ENCODE measurements at regions not wholly inside any gene's neighbourhood (a gene's known extent, or its start where the extent isn't known, plus 50 kb on each side); places are given as distances from the start of the nearest gene placed in this dataset.
"Not testable (repeated sequence)": the region's sequence is repeated elsewhere in the genome, so short reads cannot be mapped to it uniquely, and the experiment has no call there.

DNA sequence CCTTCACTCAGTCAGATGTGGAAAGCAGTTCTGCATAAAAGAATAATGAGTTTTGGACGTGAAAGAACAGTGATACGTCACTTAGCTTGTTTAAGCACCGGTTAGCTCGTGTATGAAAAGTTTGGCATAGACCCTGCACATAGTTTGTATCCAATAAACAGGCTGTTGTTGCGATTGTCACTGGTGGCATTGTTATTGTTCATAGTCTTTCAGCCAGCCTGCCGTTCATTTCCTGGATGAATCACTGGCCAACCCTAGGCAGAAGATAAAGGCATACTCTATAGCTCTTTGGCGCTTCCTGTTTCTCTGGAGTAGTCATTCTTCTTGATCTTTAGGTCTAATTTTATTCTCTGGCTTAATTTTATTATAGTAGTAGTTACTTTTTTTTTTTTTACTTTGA is 57.8 kb upstream of the ANKRD30A start:
- peak; percentile 38 for DNase-seq (ENCODE audit: low spot score)

DNA sequence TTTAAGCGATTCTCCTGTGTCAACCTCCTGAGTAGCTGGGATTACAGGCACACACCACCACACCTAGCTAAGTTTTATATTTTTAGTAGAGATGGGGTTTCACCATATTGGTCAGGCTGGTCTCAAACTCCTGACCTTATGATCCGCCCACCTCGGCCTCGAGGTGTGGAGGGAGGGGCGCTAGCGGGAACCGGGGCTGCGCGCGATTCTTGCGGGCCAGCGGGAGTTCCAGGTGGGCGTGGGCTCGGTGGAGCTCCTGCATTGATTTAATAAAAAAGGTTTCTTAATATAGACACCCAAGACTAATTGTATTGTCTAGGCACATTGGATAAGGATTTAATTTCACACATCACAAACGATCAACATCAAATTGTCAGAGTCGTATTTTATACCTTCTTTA is 63.1 kb upstream of the ANKRD30A start:
- DNase-seq (ENCODE audit: low spot score), result not testable (repeated sequence)

DNA sequence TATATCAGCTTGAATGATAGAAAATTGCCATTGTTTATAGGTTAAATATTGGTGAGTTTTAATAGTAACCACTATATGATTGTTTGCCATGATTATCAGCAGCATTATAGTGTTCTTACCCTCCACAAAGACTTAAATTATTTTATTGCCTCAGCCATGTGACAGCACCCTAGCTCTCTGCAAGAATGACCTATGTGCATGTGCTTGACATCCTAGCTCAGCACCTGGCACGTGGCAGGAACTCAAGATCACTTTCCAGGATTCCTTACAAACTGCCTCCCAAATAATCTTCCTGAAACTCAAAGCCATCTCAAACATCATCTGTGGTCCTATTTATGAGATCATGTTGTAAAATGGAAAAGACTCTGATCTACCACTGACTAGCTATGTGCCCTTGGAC is 68.1 kb upstream of the ANKRD30A start:
- no peak for DNase-seq (ENCODE audit: low spot score)

DNA sequence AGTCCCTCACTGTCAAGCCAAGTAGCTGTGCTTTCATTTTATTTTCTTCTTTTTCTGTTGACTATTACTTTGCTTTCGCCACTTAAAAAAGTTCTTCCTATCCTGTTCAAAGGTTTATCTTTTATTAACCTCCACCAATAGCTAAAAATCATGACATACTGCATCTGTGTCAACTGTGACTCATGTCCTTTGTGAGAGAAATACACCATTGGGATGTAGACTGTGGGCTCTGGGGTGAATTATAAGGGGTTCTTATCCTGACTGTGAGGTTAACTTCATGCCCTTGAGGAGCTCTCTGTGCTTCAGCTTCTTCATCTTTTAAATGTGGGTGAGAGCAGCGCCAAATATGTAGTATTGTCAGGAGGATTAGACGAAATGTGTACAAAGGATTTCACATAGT is 71.9 kb upstream of the ANKRD30A start:
- DNase-seq (ENCODE audit: low spot score), result no peak

DNA sequence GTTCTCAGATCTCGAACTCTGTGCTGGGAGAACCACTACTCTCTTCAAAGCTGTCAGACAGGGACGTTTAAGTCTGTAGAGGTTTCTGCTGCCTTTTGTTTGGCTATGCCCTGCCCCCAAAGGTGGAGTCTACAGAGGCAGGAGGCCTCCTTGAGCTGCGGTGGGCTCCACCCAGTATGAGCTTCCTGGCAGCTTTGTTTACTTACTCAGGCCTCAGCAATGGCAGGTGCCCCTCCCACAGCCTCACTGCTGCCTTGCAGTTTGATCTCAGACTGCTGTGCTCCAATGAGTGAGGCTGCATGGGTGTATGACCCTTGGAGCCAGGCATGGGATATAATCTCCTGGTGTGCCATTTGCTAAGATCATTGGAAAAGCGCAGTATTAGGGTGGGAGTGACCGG is 75.4 kb upstream of the ANKRD30A start:
- DNase-seq (ENCODE audit: low spot score), result not testable (repeated sequence)

DNA sequence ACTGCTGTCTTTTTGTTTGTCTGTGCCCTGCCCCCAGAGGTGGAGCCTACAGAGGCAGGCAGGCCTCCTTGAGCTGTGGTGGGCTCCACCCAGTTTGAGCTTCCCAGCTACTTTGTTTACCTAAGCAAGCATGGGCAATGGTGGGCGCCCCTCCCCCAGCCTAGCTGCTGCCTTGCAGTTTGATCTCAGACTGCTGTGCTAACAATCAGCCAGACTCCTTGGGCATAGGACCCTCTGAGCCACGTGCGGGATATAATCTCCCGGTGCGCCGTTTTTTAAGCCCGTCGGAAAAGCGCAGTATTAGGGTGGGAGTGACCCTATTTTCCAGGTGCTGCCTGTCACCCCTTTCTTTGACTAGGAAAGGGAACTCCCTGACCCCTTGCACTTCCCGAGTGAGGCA is 81.1 kb upstream of the ANKRD30A start:
- DNase-seq (ENCODE audit: low spot score), result not testable (repeated sequence)

DNA sequence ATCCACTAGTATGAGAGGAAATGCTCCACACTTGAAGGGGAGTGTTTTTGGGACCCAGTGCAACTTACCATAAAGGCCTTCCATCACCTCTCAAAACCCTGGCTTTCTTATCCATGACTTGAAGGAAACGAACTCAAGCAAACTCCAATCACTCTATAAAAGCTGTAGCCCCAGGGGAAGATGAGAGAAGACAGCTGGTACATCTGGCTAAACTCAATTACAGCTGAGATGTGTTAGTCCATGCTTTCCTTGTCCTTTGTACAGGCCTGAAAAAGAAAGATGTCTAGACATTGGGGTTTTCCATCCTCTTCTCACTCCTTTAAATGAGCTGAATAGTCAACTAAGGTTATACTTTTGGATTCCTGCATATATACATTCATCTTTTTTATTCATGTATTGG is 89.5 kb upstream of the ANKRD30A start:
- DNase-seq (ENCODE audit: low spot score), result no peak

DNA sequence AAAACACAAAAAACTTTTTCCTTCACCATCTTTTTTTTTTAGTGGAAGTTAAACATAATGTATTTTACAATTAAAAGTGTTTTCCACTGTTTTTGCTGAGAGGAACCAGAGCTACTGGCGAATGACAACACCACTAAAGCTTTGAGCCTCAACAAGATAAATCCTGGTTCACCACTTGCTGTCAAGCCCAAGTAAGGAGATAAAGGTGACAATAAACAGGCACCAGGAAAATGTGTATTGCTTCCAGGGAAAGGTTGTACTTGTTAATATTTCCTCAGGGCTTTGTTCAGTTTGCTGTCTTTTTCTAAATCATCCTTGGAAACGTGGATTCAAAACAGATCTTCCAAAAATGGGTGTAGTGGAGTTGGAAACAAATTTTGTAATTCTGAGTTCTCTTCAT is 109.9 kb upstream of the ANKRD30A start:
- no peak for DNase-seq (ENCODE audit: low spot score)

DNA sequence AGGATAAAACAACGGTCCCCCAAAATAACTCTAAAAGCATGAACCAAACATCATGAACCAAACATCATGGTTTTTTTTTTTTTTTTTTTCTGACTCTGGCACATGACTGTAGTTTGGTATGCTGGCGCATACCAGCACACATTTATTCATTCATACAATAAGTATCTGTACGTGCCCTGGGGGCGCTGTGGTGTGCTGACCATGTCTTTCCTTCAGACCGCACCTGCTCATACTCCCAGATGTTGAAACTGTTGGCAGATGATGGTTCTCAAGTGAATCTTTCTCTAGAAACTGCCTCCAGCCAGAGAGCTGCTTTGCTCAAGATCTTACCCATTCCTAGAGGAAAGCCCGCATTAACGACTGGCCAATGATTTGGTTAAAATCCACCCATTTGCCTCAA is 114.7 kb upstream of the ANKRD30A start:
- no peak for DNase-seq (ENCODE audit: low spot score)

DNA sequence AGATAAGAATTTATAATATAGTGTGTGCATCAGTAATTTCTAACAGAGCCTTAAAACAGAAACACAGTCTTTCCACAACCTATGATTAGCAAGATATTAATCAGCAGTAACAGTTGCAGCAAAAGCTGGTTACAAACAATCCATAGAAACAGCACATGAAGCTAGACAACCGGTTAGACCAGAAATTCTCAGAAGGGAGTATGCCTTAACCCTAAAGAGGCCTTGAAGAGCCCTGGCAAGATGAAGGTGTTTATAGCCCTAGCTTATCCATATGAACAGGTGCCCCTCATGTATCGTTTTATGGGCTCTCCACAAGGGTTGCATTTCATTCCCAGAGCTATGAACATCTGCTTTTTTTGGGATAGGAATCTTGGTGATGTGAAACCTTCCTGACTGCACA is 117.1 kb upstream of the ANKRD30A start:
- DNase-seq (ENCODE audit: low spot score), result peak; percentile 33

DNA sequence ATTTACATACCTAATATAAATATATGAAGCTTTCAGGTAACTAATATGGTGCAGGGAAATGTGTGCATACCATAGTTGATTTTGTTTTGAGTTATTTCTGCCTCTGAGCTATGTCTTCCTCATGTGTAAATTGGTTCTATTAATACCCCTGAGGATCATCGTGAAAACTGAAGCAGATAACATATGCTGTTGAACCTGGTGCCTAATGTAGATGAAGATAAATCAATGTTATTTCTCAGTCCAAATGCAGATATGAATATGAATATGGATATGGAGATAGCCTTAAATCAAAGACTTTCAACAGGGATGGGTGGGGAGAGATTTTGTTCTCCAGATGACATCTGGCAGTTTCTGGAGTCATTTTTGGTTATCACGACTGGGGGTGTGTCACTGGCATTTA is 122.3 kb upstream of the ANKRD30A start:
- no peak for DNase-seq (ENCODE audit: low spot score)

DNA sequence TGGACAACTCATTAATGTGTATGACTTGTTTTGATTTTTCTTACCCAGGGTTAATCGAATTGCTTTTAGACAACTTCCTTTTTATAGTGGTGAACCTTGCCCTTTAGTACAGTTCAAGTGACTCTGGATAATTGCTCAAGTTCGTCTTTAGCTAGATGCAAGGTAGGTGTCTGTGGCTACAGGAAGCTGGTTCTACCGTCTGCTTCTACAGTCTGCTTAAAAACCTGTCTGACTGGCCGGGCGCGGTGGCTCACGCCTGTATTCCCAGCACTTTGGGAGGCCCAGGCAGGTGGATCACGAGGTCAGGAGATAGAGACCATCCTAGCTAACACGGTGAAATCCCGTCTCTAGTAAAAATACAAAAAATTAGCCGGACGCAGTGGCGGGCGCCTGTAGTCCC is 129.6 kb upstream of the ANKRD30A start:
- DNase-seq (ENCODE audit: low spot score), result not testable (repeated sequence)

DNA sequence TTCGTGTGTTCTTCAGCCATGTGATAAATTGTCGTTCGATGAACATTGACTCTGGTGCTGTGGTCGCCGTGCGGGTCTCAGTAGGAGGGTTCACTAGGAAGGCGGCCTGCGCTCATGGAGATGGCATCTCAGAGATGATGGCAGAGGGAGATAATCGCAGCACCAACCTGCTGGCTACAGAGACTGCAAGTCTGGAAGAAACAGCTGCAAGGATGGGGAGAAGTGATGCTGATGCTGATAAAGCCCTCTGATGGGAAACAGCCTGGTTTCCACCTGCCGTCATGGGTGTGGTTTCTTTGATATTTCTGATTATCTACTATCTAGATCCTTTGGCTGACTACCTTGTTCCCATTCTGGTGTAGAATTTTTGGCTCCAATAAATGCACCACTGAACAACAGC is 130.5 kb upstream of the ANKRD30A start:
- no peak for DNase-seq (ENCODE audit: low spot score)

DNA sequence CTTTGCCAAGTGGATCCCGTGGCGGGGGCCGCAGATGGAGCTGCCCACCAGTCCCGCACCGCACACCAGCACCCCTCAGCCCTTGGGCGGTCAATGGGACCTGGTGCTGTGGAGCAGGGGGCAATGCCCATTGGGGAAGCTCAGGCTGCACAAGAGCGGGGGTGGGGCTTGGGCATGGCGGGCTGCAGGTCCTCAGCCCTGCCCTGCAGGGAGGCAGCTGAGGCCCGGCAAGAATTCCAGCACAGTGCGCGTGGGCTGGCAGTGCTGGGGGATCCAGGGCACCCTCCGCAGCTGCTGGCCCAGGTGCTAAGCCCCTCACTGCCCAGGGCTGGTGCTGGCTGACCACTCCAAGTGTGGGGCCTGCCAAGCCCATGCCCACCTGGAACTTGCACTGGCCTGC is 136.2 kb upstream of the ANKRD30A start:
- DNase-seq (ENCODE audit: low spot score), result no peak

DNA sequence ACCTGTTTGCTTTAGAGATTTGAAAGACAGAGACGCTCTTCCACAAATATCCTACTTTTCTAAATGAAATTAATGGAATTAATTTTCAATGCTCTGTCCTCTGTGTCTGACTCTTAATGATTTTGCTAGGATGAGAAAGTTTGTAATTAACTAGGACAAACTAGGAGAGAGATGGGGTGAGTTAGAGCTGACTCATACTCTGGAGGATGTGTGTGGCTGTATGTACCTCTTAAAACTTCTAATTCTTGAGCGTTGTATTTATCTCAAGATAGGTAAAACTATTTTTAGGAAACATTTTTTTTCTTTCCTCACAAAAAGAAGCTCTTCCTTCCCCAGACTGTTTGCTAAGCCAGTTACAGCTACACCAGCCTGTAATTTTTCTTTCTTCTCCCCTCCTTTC is 178.8 kb upstream of the ANKRD30A start:
- no peak for DNase-seq (ENCODE audit: low spot score)

DNA sequence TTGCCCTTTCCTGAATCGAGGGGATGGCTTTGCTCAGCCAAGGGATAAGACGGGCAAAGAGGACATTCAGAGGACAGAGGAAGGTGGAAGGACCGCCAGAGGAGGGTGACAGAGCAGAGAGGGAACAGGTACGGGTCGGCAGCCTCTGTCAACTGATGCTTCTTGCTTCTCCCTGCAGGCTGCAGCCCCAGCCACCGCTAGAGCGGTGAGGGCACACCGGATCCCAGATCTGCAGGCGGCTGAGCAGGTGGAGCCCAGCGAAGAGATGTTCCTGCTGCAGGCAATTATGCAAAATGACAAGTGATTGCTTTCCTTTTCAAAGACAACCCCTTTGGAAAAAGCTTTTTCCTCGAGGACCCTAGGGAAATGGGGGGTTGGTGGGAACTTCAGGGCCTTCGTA is 181.9 kb upstream of the ANKRD30A start:
- no peak for DNase-seq (ENCODE audit: low spot score)

DNA sequence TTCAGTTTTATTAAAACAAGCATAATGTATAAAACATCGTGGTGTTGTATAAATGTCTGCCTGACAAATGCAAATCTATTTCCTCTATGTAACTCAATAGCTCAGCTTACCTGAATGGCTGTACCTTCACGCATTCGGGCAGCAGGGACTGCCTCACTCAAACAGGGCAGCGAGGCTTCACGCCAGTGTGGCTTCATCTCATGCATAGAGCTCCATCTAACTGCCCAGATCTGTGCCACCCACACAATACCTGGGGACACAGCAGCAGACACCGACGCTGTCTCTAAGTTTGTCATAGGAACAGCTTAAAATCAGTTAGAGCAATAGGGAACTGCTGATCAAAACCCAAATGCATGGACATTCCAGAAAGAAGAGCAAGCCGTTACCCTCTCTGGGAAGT is 182.8 kb upstream of the ANKRD30A start:
- DNase-seq (ENCODE audit: low spot score), result no peak

DNA sequence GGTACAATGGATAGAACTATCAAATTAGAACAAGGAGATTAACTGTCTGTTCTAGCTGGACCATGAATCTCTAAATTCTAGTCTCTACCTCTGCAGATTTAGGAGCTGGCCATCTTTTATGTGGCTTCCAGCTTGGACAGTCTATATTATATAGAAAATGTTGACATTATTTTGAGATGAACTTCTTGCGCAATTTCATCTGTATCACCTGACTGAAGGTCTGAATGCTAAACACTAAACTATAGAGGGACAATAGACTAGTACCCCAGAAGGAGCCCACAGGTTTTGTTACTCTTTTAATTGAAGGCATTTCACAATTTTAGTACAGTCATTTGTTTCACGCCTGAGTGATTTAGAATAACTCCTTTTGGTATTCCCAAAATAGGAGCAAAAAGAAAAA is 222.4 kb upstream of the ANKRD30A start:
- no peak for DNase-seq (ENCODE audit: low spot score)

DNA sequence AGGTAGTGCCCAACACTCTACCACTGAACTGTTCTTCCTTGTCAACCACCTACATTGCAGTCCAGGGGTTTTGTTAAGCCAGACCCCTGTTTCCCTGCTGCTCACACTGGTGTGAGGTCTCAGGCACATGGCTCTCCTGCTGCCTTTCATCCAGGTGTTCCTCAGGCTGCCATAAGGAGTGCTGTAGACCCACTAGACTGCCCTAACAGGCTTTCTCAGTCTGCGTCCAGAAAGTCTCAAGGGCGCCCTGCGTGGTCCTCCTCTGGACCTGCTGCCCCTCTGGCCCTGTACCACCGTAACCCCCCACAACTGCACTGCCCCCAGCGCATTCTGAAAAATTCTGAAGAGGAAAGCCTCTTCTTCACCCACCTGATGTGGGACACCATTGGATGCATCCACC is 225.7 kb upstream of the ANKRD30A start:
- peak; percentile 1 for DNase-seq (ENCODE audit: low spot score)

DNA sequence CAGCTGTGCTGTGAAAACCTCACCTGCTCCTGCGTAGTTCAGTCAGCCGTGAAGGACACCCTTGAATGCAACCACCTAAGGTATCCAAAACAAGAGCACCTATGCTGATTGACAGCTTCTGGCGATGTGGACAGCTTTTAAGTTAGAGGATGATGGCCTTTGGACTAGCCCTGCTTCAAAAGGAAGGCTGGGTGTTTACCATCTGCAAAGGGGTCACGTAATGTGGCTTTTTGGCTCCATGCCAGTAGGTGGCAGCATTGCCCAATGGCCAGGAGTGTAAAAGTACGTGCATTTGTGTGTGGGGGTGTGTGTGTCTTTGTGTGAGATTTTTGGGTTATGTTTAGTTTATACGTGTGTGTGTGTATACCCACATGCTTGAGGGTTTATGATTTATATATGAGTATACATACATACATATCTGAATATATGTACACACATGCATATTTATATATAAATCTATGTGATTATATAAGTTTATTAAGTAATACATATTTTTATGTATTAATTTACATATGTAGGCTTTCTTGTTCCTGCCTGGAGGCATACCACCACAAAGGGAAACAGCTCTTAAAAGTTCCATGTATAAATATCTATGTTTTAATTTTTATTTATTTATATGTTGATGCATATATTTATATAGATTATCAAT is 236.3 kb upstream of the ANKRD30A start:
- peak; percentile 63 for DNase-seq (ENCODE audit: low spot score)

DNA sequence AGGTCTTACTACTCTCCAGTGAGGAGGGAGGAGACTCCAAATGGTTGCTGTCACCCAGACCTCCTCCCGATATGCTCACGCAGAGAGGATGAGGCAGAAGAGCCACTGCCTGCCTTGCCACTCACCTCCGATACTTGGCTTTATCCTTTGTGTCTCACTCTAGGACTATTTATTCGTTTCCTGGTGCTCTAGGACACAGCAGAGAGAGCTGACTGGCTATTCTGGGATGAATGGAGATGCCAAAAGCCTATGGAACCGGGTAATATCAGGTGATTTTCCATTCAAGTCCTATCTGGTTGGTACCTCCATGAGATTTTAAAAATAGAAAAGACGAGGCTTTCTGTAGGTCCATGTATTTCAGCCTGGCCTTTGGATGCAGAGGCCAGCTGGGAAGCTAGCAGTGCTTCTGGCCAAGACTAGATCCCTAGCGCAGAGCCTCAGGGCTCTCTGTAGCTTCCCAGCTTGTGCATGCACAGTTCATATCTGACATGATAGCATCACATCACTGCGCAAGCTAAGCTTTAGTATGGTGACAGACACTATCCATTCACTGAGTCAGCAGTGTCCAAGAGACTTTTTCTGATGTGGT is 239.0 kb upstream of the ANKRD30A start:
- DNase-seq (ENCODE audit: low spot score), result no peak

DNA sequence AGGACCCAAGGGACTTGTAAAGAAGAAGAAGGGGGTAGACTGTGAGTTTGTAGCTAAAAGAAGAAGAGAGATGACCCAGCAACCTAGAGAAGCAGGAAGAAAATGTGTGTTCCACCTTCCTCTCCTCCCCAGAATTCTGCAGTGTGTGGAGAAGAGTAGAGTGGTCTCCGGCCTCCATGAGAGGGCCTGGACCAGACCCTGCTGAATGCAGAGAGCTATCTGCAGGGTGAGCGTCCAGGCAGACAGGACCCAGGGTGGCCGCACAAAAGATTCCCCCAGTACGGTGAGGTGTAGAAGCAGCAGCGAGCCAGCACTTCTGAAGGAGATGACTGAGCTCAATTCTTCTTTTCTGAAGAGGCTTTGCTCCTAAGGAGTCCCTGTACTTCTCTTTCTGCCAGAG is 239.7 kb upstream of the ANKRD30A start:
- DNase-seq (ENCODE audit: low spot score), result no peak

DNA sequence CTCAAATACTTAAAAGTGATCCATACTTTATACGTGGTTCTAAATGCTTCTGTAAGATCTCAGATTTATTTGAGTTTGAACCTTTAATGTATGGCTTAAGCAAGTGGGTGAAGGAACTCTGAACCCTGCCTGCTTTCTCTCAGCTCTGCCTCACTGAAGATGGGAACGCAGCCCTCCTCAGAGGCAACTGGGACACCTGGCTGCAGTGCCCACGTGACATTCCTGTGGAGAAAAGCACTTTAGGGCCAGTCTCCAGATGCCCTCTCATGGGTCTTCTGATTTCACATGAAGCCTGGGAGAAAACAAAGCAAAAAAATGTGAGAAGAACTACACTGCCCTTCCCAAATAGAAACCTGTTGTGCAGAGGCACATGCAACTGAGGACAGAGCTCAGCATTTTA is 242.6 kb upstream of the ANKRD30A start:
- DNase-seq (ENCODE audit: low spot score), result no peak

DNA sequence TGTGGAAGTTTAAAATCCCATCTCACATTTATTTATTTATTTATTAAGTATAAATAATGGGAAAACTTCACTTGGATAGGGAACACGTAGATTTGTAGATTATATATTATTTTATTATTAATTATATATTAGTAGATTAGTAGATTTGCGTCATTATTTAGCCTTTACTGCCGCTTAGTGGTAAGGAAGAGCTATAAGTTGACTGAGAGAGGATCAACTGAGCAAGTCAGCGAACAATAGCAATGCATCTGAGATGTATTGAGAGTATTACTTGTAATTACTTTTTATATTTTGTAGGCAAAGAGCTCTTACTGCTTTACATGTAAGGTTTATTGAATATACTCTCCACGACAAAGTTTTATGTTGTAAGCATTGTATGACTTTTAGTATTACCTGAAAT is 244.5 kb upstream of the ANKRD30A start:
- peak; percentile 31 for DNase-seq (ENCODE audit: low spot score)
